DND-41 (cell line): ENCODE measurements at regions not wholly inside any gene's neighbourhood (a gene's known extent, or its start where the extent isn't known, plus 50 kb on each side); places are given as distances from the start of the nearest gene placed in this dataset.

ENCODE experiments used
- CTCF ChIP-seq: IDR thresholded peaks from 2 replicates; pipeline ENCODE4 v1.5.1; 2012; ENCODE audit warnings: borderline replicate concordance, low read length, moderate library complexity, mild to moderate bottlenecking; ENCODE audit not compliant: poor library complexity, severe bottlenecking; ENCODE audit errors: extremely low read depth
- EZH2 ChIP-seq: IDR thresholded peaks from 3 replicates; pipeline ENCODE4 v1.6.1; 2012; ENCODE audit warnings: borderline replicate concordance, low read depth, mild to moderate bottlenecking, moderate library complexity, low read length, inconsistent platforms; ENCODE audit not compliant: severe bottlenecking

- no peak for TF ChIP-seq CTCF
- TF ChIP-seq EZH2, result no peak
These were observed 221.8 kb downstream of the LACC1 start for GRCh38 chr13:44101347-44102083.
